RWPE1 (cell line): ENCODE measurements at regions not wholly inside any gene's neighbourhood (a gene's known extent, or its start where the extent isn't known, plus 50 kb on each side); places are given as distances from the start of the nearest gene placed in this dataset.
A peak's percentile ranks its signal among the peaks of the same experiment; 100 is the strongest.

Experiments
- CTCF ChIA-PET: fragments of 350-600 bp; sonication (Branson Sonifier 250); formaldehyde crosslinking; extraction: SDS; loops from one replicate; lab custom pipeline; 2021; lab: Yijun Ruan, JAX
- POLR2A ChIA-PET: fragments of 400-600 bp; formaldehyde crosslinking; extraction: SDS; loops from one replicate; lab custom pipeline; 2020; ENCODE audit warnings: antibody characterized with exemption; ENCODE audit not compliant: low non-redundant PET; lab: Yijun Ruan, JAX
- DNase-seq: peaks from one replicate; pipeline ENCODE4 v3.0.0; 2012; ENCODE audit warnings: low spot score
- H3K27ac ChIP-seq: fragments of 450-650 bp; 2 replicates; pipeline ENCODE4 v1.5.1; 2017
- TF ChIP-seq, protein P1 (sequence below): fragments of 450-650 bp; conservative IDR thresholded peaks from 2 replicates; pipeline ENCODE4 v1.5.1; 2017; ENCODE audit warnings: low read depth, mild to moderate bottlenecking

DNA sequence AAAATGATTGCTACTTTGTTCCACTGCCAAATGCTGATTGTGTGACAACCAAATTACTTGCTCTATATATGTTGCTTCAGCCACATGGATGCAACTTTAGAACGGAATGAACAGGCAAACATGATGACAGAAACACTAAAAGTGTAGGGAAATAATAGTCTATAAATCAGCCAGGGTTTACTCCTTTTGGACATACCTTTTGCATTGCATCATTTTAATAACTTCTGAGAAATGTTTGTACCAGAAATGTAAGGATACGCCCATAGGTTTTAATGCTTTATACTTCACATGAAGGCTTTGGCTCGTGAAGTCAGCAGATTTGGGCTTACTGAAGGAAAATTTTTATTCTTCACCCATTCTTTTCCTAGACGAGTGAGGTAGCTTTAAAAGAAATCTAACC, 141.0 kb downstream of the POSTN start:
- peak; percentile 28 for DNase-seq
- ChIA-PET CTCF (no interaction called here), POLR2A (no interaction called here)
- TF ChIP-seq, protein P1, sequence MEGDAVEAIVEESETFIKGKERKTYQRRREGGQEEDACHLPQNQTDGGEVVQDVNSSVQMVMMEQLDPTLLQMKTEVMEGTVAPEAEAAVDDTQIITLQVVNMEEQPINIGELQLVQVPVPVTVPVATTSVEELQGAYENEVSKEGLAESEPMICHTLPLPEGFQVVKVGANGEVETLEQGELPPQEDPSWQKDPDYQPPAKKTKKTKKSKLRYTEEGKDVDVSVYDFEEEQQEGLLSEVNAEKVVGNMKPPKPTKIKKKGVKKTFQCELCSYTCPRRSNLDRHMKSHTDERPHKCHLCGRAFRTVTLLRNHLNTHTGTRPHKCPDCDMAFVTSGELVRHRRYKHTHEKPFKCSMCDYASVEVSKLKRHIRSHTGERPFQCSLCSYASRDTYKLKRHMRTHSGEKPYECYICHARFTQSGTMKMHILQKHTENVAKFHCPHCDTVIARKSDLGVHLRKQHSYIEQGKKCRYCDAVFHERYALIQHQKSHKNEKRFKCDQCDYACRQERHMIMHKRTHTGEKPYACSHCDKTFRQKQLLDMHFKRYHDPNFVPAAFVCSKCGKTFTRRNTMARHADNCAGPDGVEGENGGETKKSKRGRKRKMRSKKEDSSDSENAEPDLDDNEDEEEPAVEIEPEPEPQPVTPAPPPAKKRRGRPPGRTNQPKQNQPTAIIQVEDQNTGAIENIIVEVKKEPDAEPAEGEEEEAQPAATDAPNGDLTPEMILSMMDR, result no peak
- H3K27ac ChIP-seq, result peak overlapping the region; percentile 86

DNA sequence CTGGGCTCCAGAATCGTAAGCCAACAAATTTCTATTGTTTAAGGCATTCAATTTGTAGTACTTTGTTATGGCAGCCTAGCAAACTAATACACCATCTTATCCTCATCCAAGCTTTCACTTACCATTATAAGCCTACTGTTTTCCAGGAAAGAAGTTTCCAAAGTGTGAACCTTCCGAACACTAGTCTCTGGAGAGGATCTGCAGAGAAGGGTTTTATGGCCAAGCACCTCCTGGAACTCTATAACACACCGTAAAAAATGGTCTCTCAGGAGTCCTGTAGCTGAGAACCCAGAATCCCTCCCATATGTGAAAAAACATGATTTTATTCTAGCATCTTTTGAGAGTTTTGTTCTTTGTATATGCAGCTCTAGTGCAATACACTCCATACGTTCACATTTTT, 142.1 kb downstream of the POSTN start:
- POLR2A ChIA-PET, result no interaction called here
- no peak for DNase-seq
- TF ChIP-seq, protein P1, result no peak
- H3K27ac ChIP-seq, result no peak overlapping the region
- CTCF ChIA-PET, result no interaction called here

DNA sequence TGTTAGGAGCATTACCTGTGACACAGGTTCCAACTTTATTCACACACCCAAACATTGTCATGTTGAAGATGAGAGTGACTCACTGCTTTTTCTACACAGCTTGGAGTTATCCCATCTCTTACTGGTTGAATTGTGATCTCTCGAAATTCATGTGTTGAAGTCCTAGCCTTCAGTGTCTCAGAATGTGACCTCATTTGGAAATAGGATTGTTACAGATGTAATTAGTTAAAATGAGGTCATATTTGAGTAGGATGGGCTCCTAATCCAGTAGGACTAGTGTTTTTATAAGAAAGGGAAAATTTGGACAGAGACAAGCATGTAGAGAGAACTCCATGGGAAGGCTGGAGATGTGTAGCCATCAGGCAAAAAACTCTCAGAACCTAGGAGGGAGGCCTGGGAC, 142.5 kb downstream of the POSTN start:
- H3K27ac ChIP-seq, result no peak overlapping the region
- CTCF ChIA-PET, result no interaction called here
- no peak for DNase-seq
- TF ChIP-seq, protein P1, result no peak
- POLR2A ChIA-PET, result no interaction called here

DNA sequence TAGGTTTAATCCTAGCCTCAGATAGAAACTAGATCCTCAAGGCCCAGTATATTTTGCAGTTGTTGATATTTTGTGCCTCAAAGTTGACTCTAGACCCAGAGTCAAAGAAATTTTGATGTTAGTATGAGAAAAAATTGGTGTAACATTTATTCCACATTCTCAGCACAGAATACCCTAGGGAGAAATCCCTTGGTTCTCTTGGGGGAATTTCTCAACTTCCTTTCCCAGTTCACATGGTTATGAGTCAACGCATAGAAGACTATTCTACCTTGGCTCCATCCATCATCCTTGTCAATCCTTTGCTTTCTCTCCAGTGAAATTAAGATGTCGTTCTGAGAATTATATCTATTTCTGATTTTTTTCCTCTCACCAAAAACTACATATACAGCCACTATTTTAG, 145.3 kb downstream of the POSTN start:
- peak; percentile 5 for DNase-seq
- ChIA-PET POLR2A (no interaction called here), CTCF (no interaction called here)
- TF ChIP-seq, protein P1, result no peak
- no peak overlapping the region for H3K27ac ChIP-seq

DNA sequence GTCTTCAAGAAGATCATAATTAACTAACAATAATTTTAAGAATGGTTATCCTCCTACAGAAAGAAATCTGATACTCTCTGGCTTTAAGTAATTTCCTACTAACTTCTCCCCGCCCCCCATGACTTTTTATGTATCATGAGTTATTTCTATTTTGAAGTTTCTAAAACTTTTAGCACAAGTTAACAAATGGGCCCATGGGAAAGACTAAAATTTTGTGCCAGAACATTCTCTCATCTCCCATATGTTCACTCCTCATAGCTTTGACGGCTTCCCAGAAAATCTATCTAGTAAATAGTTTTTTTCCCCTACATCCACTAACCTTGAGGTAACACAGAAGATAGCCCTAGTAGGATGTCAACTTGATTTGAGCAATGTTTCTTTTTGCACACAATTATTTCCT, 148.3 kb downstream of the POSTN start:
- ChIA-PET POLR2A (no interaction called here), CTCF (no interaction called here)
- no peak for DNase-seq
- no peak overlapping the region for H3K27ac ChIP-seq
- TF ChIP-seq, protein P1, result no peak

DNA sequence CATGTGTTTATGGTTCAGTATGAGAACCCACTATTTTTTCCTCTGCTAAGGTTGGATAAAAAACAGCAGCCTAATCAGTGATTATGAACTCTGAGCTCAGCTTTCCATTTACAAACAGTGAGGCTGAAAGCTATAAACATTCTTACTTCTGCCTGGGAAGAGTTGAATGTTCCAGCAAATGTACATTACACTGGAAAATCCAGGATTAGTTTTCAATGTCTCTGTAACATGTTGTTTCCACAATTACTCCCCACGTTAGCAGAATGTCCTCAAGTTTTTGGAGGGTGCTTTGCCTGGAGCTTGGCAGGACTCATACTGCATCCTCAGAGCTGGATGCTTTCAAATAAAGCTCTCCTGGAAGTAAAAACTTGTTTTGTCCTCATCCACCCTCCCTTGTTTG, 150.4 kb downstream of the POSTN start:
- ChIA-PET POLR2A (no interaction called here), CTCF (no interaction called here)
- TF ChIP-seq, protein P1, result no peak
- no peak overlapping the region for H3K27ac ChIP-seq
- no peak for DNase-seq

DNA sequence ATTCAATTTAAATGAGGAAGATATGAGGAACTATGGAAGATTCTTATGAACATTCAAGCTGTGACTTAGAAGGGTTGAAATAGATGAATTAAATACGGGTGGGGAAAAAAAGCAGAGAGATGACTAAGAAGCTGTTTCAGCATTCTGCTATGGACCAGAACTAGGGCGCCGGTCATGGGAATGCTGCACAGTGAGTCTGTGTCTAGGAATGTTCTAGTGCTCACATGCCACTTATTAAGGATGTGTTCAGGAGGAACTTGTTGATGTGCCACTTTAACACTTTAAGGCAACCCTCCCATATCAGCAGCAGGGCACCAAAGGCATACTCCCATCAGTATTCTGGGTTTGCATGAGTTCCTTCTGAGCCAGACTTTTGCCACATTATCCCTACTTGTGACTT, 152.1 kb downstream of the POSTN start:
- TF ChIP-seq, protein P1, result no peak
- POLR2A ChIA-PET, result no interaction called here
- DNase-seq, result peak; percentile 28
- CTCF ChIA-PET, result no interaction called here
- H3K27ac ChIP-seq, result peak overlapping the region; percentile 62; the same call in 1 of the 2 replicates
